H1 (cell line): ENCODE measurements at regions not wholly inside any gene's neighbourhood (a gene's known extent, or its start where the extent isn't known, plus 50 kb on each side); places are given as distances from the start of the nearest gene placed in this dataset.

Experiments
- CHD7 ChIP-seq: fragments of 300-600 bp; sonication (generic); IDR thresholded peaks from 2 replicates; pipeline ENCODE4 v1.7.1; 2012; ENCODE audit warnings: low read length, moderate library complexity, mild to moderate bottlenecking, inconsistent platforms; ENCODE audit not compliant: insufficient replicate concordance
- EP300 ChIP-seq, 2 experiments: IDR thresholded peaks; 1 replicate in 1 of 2; 2 replicates in 1 of 2; pipeline ENCODE4 v1.6.1; 2011 to 2012; ENCODE audit warnings: low read depth in 2 of 2, low read length in 2 of 2, mild to moderate bottlenecking in 2 of 2, borderline replicate concordance in 1 of 2, inconsistent platforms in 1 of 2, moderate library complexity in 1 of 2
- GABPA ChIP-seq: IDR thresholded peaks from 2 replicates; pipeline ENCODE4 v1.6.1; 2011; ENCODE audit warnings: mild to moderate bottlenecking, low read length, moderate library complexity, borderline replicate concordance; ENCODE audit not compliant: insufficient read depth
- HDAC6 ChIP-seq: IDR thresholded peaks from one replicate; pipeline ENCODE4 v1.7.1; 2012; ENCODE audit warnings: low read depth, mild to moderate bottlenecking, inconsistent platforms, low read length, moderate library complexity
- NRF1 ChIP-seq: IDR thresholded peaks from 2 replicates; pipeline ENCODE4 v1.6.1; 2011; ENCODE audit warnings: mild to moderate bottlenecking, low read depth, low read length, improper control_type of control experiment
- POLR2AphosphoS5 ChIP-seq: IDR thresholded peaks from 2 replicates; pipeline ENCODE4 v1.6.1; 2011; ENCODE audit warnings: low read depth, low read length

DNA sequence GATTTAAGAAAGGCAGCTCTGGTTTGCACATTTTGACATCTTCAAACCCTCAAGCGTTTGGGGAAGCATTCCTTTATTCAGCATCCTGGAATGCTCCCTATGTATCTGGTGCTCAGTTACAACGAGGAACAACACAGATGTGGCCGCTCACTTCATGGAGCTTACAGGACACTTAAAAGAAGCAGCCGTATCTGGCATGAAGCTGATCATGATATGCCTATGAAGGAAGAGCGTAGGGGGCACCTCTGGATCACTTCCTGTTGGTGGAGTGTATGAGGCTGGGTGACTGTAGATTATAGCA, 72.3 kb upstream of the TP53I11 start (continued):
- no peak for TF ChIP-seq CHD7
- TF ChIP-seq GABPA = no peak
- no peak for TF ChIP-seq POLR2AphosphoS5
- no peak for TF ChIP-seq HDAC6
- TF ChIP-seq EP300 (IDR thresholded peaks at IDR 0.05; ENCODE audit: borderline replicate concordance in 1 of 2, low read depth in 2 of 2, low read length in 2 of 2) = no peak
- no peak for TF ChIP-seq NRF1
